ENCODE measurements at regions not wholly inside any gene's neighbourhood (a gene's known extent, or its start where the extent isn't known, plus 50 kb on each side); places are given as distances from the start of the nearest gene placed in this dataset.

DNA sequence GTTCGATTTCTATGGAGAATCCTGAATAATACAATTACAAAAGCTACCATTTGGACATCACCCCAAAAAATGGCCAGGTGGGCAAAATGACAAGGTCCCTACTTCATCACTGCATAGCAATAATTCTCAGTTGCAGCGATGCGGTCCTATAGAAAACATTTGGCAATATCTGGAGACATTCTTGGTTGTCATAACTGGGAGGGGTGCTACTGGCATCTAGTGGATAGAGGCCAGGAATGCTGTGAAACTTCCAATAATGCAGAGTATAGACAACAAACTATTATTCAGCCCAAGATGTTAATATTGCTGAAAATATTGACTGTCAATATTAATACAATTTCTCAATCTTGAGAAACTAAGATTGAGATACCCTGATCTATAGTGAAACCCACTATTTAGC is 637.8 kb upstream of the PKDCC start:
- TF ChIP-seq, protein P1, sequence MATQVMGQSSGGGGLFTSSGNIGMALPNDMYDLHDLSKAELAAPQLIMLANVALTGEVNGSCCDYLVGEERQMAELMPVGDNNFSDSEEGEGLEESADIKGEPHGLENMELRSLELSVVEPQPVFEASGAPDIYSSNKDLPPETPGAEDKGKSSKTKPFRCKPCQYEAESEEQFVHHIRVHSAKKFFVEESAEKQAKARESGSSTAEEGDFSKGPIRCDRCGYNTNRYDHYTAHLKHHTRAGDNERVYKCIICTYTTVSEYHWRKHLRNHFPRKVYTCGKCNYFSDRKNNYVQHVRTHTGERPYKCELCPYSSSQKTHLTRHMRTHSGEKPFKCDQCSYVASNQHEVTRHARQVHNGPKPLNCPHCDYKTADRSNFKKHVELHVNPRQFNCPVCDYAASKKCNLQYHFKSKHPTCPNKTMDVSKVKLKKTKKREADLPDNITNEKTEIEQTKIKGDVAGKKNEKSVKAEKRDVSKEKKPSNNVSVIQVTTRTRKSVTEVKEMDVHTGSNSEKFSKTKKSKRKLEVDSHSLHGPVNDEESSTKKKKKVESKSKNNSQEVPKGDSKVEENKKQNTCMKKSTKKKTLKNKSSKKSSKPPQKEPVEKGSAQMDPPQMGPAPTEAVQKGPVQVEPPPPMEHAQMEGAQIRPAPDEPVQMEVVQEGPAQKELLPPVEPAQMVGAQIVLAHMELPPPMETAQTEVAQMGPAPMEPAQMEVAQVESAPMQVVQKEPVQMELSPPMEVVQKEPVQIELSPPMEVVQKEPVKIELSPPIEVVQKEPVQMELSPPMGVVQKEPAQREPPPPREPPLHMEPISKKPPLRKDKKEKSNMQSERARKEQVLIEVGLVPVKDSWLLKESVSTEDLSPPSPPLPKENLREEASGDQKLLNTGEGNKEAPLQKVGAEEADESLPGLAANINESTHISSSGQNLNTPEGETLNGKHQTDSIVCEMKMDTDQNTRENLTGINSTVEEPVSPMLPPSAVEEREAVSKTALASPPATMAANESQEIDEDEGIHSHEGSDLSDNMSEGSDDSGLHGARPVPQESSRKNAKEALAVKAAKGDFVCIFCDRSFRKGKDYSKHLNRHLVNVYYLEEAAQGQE (IDR thresholded peaks at IDR 0.05; ENCODE audit: insufficient replicate concordance, low read depth) = no peak
- Histone ChIP-seq H3K27ac (replicated peaks) (no peak overlapping the region), H3K27me3 (ENCODE audit: insufficient read depth, poor library complexity, severe bottlenecking) (no peaks in the 10 kb centered on the region), H3K4me3 (replicated peaks; ENCODE audit: insufficient read depth, low read length) (no peak overlapping the region)
- DNase-seq (ENCODE audit: low read depth in 1 of 2, low spot score in 1 of 2) = no peak

DNA sequence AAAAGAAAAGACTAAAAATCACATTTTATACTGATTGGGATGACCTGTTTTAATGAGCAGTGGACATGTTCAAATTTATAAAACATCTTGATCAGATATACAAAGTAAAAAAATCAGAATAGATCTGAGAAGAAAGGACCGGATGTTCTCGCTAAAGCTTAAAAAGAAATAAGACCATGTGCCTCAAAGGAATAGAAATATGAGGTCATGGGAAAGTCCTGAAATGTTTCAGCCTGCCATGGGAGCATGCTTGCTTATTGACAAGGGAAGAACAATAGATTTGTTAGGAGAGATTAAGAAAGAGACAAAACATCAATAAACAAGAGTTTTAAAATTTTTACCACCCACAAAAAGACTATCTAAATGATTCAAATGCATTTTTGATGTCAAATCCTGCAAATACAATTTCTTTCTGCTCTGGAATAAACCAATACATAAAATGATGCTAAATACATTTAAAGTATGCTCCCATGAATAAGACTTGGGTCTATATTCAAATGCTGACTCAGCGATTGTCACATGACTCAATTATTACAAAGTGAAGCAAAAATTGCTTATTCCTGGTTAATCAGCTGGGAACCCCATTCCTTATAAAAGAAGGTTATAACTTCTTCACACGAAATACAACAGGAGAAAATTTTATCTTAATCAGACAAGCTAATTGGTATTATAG is 633.9 kb upstream of the PKDCC start:
- TF ChIP-seq, protein P1 (IDR thresholded peaks at IDR 0.05; ENCODE audit: insufficient replicate concordance, low read depth) = no peak
- TF ChIP-seq GABPA (IDR thresholded peaks at IDR 0.05; ENCODE audit: low read depth) = no peak
- TF ChIP-seq POLR2AphosphoS5 (IDR thresholded peaks at IDR 0.05; ENCODE audit: low read depth) = no peak
- TF ChIP-seq SPI1 (IDR thresholded peaks at IDR 0.05; ENCODE audit: borderline replicate concordance, low read depth) = no peak
- TF ChIP-seq, protein P2, sequence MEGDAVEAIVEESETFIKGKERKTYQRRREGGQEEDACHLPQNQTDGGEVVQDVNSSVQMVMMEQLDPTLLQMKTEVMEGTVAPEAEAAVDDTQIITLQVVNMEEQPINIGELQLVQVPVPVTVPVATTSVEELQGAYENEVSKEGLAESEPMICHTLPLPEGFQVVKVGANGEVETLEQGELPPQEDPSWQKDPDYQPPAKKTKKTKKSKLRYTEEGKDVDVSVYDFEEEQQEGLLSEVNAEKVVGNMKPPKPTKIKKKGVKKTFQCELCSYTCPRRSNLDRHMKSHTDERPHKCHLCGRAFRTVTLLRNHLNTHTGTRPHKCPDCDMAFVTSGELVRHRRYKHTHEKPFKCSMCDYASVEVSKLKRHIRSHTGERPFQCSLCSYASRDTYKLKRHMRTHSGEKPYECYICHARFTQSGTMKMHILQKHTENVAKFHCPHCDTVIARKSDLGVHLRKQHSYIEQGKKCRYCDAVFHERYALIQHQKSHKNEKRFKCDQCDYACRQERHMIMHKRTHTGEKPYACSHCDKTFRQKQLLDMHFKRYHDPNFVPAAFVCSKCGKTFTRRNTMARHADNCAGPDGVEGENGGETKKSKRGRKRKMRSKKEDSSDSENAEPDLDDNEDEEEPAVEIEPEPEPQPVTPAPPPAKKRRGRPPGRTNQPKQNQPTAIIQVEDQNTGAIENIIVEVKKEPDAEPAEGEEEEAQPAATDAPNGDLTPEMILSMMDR (IDR thresholded peaks at IDR 0.05; ENCODE audit: insufficient read depth, low read length) = no peak
- no peak overlapping the region for H3K4me3 ChIP-seq (replicated peaks; ENCODE audit: insufficient read depth, low read length)
- H3K27me3 ChIP-seq (ENCODE audit: insufficient read depth, poor library complexity, severe bottlenecking) = no peaks in the 10 kb centered on the region
- H3K27ac ChIP-seq (replicated peaks) = no peak overlapping the region
- no peak for DNase-seq (ENCODE audit: low read depth in 1 of 2, low spot score in 1 of 2)

DNA sequence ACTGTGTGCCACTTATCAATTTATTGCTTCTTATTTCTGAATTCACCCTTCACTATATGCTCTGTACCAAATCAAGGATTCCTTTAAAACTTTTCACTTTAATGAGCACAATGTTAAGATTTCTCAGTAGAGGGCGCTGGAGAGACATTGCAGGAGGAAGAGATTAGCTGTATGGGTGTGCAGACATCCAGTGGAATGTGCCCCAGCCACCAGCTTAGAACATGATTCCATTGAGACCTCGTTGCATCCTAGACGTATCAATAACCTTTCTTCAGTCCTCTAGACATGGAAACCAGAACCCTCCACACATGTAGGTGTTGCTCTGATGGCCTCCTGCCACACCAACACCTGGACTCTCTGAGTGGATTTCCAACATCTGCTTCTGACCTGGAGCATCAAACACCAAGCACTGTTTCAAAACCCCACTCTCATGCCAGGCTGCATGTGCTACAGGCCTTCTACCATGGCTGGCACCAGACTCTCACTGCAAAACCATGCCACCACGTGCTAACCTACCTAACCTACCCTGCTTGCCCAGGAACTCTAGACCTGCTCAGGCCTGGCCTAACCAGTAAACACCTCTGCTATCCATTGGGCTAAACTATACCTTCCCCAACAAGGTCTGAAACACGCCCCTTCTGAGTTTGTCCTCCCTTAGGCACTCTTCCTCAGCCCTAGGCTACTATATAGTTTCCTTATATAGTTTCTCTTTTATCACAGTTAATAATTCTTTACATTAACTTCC is 633.2 kb upstream of the PKDCC start:
- TF ChIP-seq, protein P2 (IDR thresholded peaks at IDR 0.05; ENCODE audit: insufficient read depth, low read length) = peak; percentile 16
- TF ChIP-seq SPI1 (IDR thresholded peaks at IDR 0.05; ENCODE audit: borderline replicate concordance, low read depth) = no peak
- TF ChIP-seq POLR2AphosphoS5 (IDR thresholded peaks at IDR 0.05; ENCODE audit: low read depth) = no peak
- no peak for TF ChIP-seq GABPA (IDR thresholded peaks at IDR 0.05; ENCODE audit: low read depth)
- TF ChIP-seq, protein P1 (IDR thresholded peaks at IDR 0.05; ENCODE audit: insufficient replicate concordance, low read depth) = no peak
- H3K27me3 ChIP-seq (ENCODE audit: insufficient read depth, poor library complexity, severe bottlenecking) = no peaks in the 10 kb centered on the region
- H3K27ac ChIP-seq (replicated peaks) = no peak overlapping the region
- peak in 1 of 2 experiments; percentile 28 for DNase-seq (ENCODE audit: low read depth in 1 of 2, low spot score in 1 of 2)
- H3K4me3 ChIP-seq (replicated peaks; ENCODE audit: insufficient read depth, low read length) = no peak overlapping the region

All from HL-60 (cell line).